SK-N-SH (cell line): ENCODE measurements at regions not wholly inside any gene's neighbourhood (a gene's known extent, or its start where the extent isn't known, plus 50 kb on each side); places are given as distances from the start of the nearest gene placed in this dataset.

Experiments
- EP300 ChIP-seq, 2 experiments: IDR thresholded peaks; 2 replicates each; pipeline versions ENCODE4 v1.4.0 to v1.6.1; 2012; ENCODE audit warnings: borderline replicate concordance in 1 of 2, low read depth in 1 of 2, low read length in 1 of 2
- FOSL2 ChIP-seq: IDR thresholded peaks from 2 replicates; pipeline ENCODE4 v1.4.0; 2012; ENCODE audit warnings: low read depth, mild to moderate bottlenecking, moderate library complexity, borderline replicate concordance
- JUND ChIP-seq: IDR thresholded peaks from 2 replicates; pipeline ENCODE4 v1.4.0; 2012
- NRF1 ChIP-seq: IDR thresholded peaks from 2 replicates; pipeline ENCODE4 v1.6.1; 2012; ENCODE audit warnings: low read depth, mild to moderate bottlenecking, low read length
- PBX3 ChIP-seq: IDR thresholded peaks from 2 replicates; pipeline ENCODE4; 2012
- POLR2AphosphoS5 ChIP-seq: IDR thresholded peaks from 2 replicates; pipeline ENCODE4 v1.6.1; 2012; ENCODE audit warnings: low read depth, low read length
- RXRA ChIP-seq: IDR thresholded peaks from 2 replicates; pipeline ENCODE4 v1.4.0; 2012; ENCODE audit warnings: low read depth, mild to moderate bottlenecking, borderline replicate concordance
- SIN3A ChIP-seq: IDR thresholded peaks from 2 replicates; pipeline ENCODE4 v1.6.1; 2012; ENCODE audit warnings: low read depth, mild to moderate bottlenecking, low read length, moderate library complexity, borderline replicate concordance
- TAF1 ChIP-seq: IDR thresholded peaks from 2 replicates; pipeline ENCODE4 v1.6.1; 2012; ENCODE audit warnings: low read depth, mild to moderate bottlenecking, low read length, moderate library complexity, borderline replicate concordance
- TEAD4 ChIP-seq: IDR thresholded peaks from 2 replicates; pipeline ENCODE4 v1.4.0; 2012; ENCODE audit warnings: mild to moderate bottlenecking, borderline replicate concordance; ENCODE audit not compliant: insufficient read depth
- YY1 ChIP-seq: IDR thresholded peaks from 2 replicates; pipeline ENCODE4 v1.4.0; 2012; ENCODE audit warnings: low read depth, mild to moderate bottlenecking
- TF ChIP-seq, protein P1 (sequence below): fragments of 200-600 bp; sonication (generic); IDR thresholded peaks from 2 replicates; pipeline ENCODE4 v1.6.1; 2017; ENCODE audit warnings: antibody characterized with exemption, mild to moderate bottlenecking, moderate library complexity
- TF ChIP-seq, protein P2 (sequence below): IDR thresholded peaks from 2 replicates; pipeline ENCODE4 v1.6.1; 2012; ENCODE audit warnings: mild to moderate bottlenecking, low read depth, low read length, moderate library complexity

GRCh38 chr16:7919782-7920181 is 587.1 kb downstream of the RBFOX1 start:
- TF ChIP-seq NRF1 = no peak
- no peak for TF ChIP-seq FOSL2
- TF ChIP-seq, protein P1, sequence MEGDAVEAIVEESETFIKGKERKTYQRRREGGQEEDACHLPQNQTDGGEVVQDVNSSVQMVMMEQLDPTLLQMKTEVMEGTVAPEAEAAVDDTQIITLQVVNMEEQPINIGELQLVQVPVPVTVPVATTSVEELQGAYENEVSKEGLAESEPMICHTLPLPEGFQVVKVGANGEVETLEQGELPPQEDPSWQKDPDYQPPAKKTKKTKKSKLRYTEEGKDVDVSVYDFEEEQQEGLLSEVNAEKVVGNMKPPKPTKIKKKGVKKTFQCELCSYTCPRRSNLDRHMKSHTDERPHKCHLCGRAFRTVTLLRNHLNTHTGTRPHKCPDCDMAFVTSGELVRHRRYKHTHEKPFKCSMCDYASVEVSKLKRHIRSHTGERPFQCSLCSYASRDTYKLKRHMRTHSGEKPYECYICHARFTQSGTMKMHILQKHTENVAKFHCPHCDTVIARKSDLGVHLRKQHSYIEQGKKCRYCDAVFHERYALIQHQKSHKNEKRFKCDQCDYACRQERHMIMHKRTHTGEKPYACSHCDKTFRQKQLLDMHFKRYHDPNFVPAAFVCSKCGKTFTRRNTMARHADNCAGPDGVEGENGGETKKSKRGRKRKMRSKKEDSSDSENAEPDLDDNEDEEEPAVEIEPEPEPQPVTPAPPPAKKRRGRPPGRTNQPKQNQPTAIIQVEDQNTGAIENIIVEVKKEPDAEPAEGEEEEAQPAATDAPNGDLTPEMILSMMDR = no peak
- TF ChIP-seq YY1 = no peak
- TF ChIP-seq RXRA = no peak
- no peak for TF ChIP-seq TAF1
- TF ChIP-seq, protein P2, sequence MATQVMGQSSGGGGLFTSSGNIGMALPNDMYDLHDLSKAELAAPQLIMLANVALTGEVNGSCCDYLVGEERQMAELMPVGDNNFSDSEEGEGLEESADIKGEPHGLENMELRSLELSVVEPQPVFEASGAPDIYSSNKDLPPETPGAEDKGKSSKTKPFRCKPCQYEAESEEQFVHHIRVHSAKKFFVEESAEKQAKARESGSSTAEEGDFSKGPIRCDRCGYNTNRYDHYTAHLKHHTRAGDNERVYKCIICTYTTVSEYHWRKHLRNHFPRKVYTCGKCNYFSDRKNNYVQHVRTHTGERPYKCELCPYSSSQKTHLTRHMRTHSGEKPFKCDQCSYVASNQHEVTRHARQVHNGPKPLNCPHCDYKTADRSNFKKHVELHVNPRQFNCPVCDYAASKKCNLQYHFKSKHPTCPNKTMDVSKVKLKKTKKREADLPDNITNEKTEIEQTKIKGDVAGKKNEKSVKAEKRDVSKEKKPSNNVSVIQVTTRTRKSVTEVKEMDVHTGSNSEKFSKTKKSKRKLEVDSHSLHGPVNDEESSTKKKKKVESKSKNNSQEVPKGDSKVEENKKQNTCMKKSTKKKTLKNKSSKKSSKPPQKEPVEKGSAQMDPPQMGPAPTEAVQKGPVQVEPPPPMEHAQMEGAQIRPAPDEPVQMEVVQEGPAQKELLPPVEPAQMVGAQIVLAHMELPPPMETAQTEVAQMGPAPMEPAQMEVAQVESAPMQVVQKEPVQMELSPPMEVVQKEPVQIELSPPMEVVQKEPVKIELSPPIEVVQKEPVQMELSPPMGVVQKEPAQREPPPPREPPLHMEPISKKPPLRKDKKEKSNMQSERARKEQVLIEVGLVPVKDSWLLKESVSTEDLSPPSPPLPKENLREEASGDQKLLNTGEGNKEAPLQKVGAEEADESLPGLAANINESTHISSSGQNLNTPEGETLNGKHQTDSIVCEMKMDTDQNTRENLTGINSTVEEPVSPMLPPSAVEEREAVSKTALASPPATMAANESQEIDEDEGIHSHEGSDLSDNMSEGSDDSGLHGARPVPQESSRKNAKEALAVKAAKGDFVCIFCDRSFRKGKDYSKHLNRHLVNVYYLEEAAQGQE = no peak
- TF ChIP-seq EP300 (IDR thresholded peaks at IDR 0.05; ENCODE audit: borderline replicate concordance in 1 of 2, low read depth in 1 of 2, low read length in 1 of 2) = no peak
- TF ChIP-seq SIN3A = no peak
- TF ChIP-seq TEAD4 = no peak
- TF ChIP-seq JUND = no peak
- no peak for TF ChIP-seq PBX3
- no peak for TF ChIP-seq POLR2AphosphoS5
